PC-9 (cell line): ENCODE measurements at regions not wholly inside any gene's neighbourhood (a gene's known extent, or its start where the extent isn't known, plus 50 kb on each side); places are given as distances from the start of the nearest gene placed in this dataset.

Source experiments
- CTCF ChIP-seq: fragments of 200-600 bp; sonication (generic); conservative IDR thresholded peaks from 2 replicates; pipeline ENCODE4 v1.6.1; 2017; ENCODE audit warnings: mixed run types, antibody characterized with exemption, mild to moderate bottlenecking, moderate library complexity
- EZH2 ChIP-seq: fragments of 200-600 bp; sonication (generic); IDR thresholded peaks from 2 replicates; pipeline ENCODE4 v1.8.0; 2017; ENCODE audit warnings: antibody characterized with exemption, low read depth

GRCh38 chr6:145507239-145507638 is 228.1 kb downstream of the EPM2A start:
- no peak for TF ChIP-seq CTCF
- TF ChIP-seq EZH2: no peak
